ENCODE measurements at regions not wholly inside any gene's neighbourhood (a gene's known extent, or its start where the extent isn't known, plus 50 kb on each side); places are given as distances from the start of the nearest gene placed in this dataset.

DNA sequence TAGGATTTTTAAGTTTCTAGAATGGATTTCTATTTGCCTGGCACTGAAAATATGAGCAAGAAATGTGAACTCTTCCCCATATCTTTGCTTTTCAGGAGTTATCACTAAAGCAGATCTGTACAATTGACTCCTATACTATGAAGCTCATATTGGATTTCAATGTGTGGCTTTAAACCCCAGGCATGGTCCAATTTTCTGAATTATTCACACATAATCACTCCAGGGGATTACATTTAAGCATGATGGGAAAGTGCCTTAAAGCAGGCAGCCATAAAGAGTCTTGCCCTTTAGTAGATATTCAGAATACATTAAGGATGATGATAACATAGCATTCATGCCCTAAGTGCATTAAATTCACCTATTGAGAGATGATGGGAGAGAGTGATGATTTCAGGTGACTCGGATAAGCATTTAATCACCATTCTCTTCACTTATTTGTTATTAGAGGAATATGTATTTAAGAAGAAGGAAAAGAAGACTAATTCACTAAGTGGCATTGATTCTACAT, 331.8 kb upstream of the ROBO1 start:
- TF ChIP-seq POLR2A (IDR thresholded peaks at IDR 0.05), result no peak
- TF ChIP-seq, protein P1, sequence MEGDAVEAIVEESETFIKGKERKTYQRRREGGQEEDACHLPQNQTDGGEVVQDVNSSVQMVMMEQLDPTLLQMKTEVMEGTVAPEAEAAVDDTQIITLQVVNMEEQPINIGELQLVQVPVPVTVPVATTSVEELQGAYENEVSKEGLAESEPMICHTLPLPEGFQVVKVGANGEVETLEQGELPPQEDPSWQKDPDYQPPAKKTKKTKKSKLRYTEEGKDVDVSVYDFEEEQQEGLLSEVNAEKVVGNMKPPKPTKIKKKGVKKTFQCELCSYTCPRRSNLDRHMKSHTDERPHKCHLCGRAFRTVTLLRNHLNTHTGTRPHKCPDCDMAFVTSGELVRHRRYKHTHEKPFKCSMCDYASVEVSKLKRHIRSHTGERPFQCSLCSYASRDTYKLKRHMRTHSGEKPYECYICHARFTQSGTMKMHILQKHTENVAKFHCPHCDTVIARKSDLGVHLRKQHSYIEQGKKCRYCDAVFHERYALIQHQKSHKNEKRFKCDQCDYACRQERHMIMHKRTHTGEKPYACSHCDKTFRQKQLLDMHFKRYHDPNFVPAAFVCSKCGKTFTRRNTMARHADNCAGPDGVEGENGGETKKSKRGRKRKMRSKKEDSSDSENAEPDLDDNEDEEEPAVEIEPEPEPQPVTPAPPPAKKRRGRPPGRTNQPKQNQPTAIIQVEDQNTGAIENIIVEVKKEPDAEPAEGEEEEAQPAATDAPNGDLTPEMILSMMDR (IDR thresholded peaks at IDR 0.05), result no peak
- Histone ChIP-seq H3K27me3 (no peaks in the 10 kb centered on the region), H3K9me3 (no peaks in the 10 kb centered on the region), H3K27ac (no peak overlapping the region), H3K4me3 (no peak overlapping the region), H3K4me1 (no peaks in the 10 kb centered on the region), H3K36me3 (no peaks in the 10 kb centered on the region)
- ATAC-seq (no peak), DNase-seq (no peak)
- 82 to 92% (median 86%) methylated on average over 1 of the region's 1 CpG for WGBS, 4 donors
- intact Hi-C loops (cut with DNase I), result no loop called here

DNA sequence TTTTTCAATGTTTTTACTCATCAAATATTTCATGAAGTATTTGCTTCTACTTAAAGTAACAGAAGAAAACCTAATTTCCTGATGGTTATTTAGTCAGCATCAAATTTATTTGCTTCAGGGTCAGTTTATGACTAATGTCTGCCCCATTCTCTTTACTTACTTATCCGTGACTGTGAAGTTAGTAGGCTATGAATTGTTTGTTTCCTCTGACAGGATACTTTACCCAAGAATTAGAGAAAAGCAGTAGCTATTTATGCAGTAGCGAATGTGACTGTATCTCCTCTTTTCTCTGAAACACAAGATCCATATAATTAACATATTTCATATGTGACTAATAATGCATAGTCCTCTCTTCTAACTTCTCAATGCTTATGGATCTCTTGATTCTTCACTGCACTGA, 329.9 kb upstream of the ROBO1 start:
- TF ChIP-seq, protein P1 (IDR thresholded peaks at IDR 0.05), result no peak
- TF ChIP-seq POLR2A (IDR thresholded peaks at IDR 0.05), result no peak
- no peak overlapping the region for H3K27ac ChIP-seq
- WGBS, 4 donors, result 76 to 82% (median 79%) methylated on average over 2 of the region's 2 CpGs

DNA sequence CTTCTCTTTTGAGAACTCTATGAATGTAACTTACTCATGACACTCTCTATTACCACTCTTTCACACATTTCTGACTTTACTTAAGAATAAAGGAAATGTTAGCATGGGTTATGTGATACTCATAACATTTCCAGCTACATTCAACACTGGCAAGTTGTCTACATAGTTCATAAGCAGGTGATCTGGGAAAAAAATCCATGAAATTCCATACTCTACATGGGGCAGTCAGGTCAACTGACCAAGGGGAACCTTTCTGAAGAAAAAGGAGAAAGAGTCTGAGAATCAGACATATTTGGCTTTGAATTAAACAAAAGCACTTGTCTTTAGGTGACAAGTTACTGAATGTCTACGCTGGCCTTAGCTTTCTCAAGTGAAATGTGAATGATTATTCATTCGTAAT, 329.1 kb upstream of the ROBO1 start:
- H3K36me3 ChIP-seq, result no peaks in the 10 kb centered on the region
- no peak for ATAC-seq
- no peak for DNase-seq
- intact Hi-C loops (cut with DNase I), result no loop called here
- H3K27ac ChIP-seq, result no peak overlapping the region
- no peak overlapping the region for H3K4me3 ChIP-seq
- H3K9me3 ChIP-seq, result no peaks in the 10 kb centered on the region
- H3K4me1 ChIP-seq, result no peaks in the 10 kb centered on the region
- TF ChIP-seq, protein P1 (IDR thresholded peaks at IDR 0.05), result no peak
- TF ChIP-seq POLR2A (IDR thresholded peaks at IDR 0.05), result no peak
- WGBS, 4 donors, result 82 to 89% (median 85%) methylated on average over 2 of the region's 2 CpGs
- H3K27me3 ChIP-seq, result no peaks in the 10 kb centered on the region

More for the DNA sequence above, 329.9 kb upstream of the ROBO1 start:
- no peaks in the 10 kb centered on the region for H3K4me1 ChIP-seq
- no peaks in the 10 kb centered on the region for H3K36me3 ChIP-seq
- ATAC-seq, result no peak
- H3K9me3 ChIP-seq, result no peaks in the 10 kb centered on the region
- H3K27me3 ChIP-seq, result no peaks in the 10 kb centered on the region
- intact Hi-C loops (cut with DNase I), result no loop called here
- no peak overlapping the region for H3K4me3 ChIP-seq
- no peak for DNase-seq

DNA sequence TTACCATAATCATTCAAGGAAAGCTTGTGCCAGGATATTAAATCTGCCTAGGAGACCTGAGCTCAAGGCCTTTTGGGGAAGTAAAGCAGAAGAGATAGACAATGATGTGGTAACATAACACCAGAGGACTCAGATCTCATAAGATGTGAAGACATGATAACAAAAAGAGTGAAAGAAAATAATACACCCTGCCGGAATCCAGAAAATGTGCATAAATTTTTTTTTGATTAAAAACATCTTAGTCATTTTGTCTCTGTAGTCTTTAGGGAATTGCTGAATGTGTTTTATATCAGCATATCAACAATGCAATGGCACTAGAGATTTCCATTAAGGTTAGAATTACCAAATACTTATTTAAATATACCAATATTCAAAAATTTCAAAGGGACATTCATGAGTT, 326.8 kb upstream of the ROBO1 start:
- TF ChIP-seq, protein P1 (IDR thresholded peaks at IDR 0.05), result no peak
- no peak for TF ChIP-seq POLR2A (IDR thresholded peaks at IDR 0.05)
- H3K27me3 ChIP-seq, result no peaks in the 10 kb centered on the region
- DNase-seq, result no peak
- 78 to 87% (median 84%) methylated on average over 1 of the region's 1 CpG for WGBS, 4 donors
- no peak overlapping the region for H3K27ac ChIP-seq
- no peaks in the 10 kb centered on the region for H3K9me3 ChIP-seq
- intact Hi-C loops (cut with DNase I), result no loop called here
- no peak for ATAC-seq
- no peak overlapping the region for H3K4me3 ChIP-seq
- no peaks in the 10 kb centered on the region for H3K4me1 ChIP-seq
- no peaks in the 10 kb centered on the region for H3K36me3 ChIP-seq

All from heart left ventricle (tissue), 16 donors.